ENCODE measurements at regions not wholly inside any gene's neighbourhood (a gene's known extent, or its start where the extent isn't known, plus 50 kb on each side); places are given as distances from the start of the nearest gene placed in this dataset.
A peak's percentile ranks its signal among the peaks of the same experiment; 100 is the strongest.
"Not testable (repeated sequence)": the region's sequence is repeated elsewhere in the genome, so short reads cannot be mapped to it uniquely, and the experiment has no call there.

DNA sequence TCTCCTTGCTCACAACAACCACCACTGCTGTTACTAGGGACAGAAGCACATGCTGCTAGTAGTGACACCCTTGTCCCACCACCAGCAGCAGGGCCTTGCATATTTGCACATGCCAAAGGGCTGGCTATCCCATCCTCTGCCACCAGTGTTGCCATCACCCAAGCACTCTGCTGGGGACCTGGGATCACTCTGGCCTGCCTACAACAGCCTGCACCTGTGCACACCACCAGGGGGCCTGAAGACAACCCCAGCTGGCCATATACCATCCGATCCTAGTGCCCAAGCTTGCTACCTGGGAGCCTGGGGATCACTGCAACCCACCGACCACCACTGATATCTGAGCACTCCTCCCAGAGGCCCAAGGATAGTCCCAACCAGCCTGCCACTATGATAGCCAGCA, 99.9 kb upstream of the FANCL start:
- DNase-seq (ENCODE audit: low read depth, low spot score), result peak; percentile 14
- in situ Hi-C loops (cut with HindIII; ENCODE audit: low pct_unique_long_range_greater_than_20kb, low sequenced_read_pairs), result no loop called here

DNA sequence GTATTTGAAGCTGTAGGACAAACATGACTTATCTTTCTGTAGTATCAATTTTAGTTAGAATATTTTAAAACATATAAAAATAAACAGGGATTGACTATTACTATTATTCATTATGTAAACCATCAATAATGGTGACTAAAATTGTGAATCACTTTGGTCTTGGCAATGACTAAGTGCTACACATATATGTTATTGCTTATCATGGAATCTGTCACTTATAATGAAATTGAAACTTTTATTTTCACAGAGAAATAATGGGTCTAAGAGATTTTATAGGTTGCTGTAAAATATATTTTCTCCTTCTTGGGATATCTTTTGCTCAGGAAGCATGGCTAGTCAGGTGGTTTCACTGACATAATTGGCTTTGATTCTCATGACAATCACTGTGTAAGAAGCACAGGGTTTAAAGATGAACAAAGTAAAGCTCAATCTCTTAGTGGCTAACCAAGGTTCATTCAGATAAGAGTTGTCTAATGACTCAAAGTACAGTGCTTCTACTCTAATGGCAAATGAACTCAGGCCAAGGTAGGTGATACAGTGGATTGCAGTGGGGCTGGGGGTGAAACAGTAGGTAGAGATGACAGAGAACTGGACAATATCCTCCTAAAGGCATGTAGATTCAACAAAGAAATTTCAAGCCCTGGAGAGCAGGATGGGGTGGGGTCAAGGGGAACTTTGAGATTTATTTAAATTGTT, 98.6 kb upstream of the FANCL start:
- in situ Hi-C loops (cut with HindIII; ENCODE audit: low pct_unique_long_range_greater_than_20kb, low sequenced_read_pairs), result no loop called here
- no peak for DNase-seq (ENCODE audit: low read depth, low spot score)

DNA sequence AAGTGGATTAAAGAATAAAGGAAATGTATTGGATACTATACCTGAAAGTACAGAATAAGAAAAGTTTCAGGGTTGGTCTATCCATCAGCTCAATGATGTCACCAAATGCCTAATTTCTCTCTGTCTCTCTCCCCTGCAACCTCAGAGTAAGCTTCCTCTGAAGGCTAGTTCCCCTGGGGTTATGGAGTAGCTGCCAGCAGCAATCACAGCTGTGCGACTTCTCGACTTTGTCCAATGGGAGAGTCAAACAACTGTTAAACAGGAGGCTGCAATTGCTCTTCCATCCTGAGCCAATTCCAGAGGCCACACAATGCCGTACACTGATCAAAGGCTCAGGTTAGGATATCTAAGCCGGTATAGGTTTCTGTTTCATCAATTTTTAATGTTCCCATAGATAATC, 95.3 kb upstream of the FANCL start:
- no peak for DNase-seq (ENCODE audit: low read depth, low spot score)
- in situ Hi-C loops (cut with HindIII; ENCODE audit: low pct_unique_long_range_greater_than_20kb, low sequenced_read_pairs), result no loop called here

DNA sequence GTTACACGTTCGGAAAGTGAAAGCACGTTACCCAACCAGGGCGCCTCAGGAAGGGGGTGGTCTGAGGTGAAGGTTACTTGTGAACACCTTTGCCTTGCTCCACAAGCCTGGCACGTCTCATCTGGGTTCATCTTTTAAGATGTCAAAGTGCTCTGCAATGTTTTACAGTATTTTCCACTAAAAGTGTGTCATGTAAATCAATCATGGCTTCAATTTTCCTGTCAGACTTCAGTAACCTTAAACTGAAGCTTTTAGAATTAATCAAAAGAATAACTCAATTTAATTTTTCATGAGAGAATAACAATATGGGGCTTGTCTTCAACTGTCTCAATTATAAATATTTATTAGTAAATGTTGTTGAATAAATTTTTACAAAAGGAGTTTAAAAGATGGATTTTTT, 93.3 kb upstream of the FANCL start:
- in situ Hi-C loops (cut with HindIII; ENCODE audit: low pct_unique_long_range_greater_than_20kb, low sequenced_read_pairs), result no loop called here

DNA sequence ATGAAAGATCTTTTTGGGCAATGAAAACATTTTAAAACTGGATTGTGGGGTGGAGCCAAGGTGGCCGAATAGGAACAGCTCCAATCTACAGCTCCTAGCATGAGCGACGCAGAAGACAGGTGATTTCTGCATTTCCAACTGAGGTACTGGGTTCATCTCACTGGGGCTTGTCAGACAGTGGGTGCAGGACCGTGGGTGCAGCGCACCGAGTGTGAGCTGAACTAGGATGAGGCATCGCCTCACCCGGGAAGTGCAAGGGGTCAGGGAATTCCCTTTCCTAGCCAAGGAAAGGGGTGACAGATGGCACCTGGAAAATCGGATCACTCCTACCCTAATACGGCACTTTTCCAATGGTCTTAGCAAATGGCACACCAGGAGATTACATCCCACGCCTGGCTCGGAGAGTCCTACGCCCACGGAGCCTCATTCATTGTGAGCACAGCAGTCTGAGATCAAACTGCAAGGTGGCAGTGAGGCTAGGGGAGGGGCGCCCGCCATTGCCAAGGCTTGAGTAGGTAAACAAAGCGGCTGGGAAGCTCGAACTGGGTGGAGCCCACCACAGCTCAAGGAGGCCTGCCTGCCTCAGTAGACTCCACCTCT, 84.3 kb upstream of the FANCL start:
- in situ Hi-C loops (cut with HindIII; ENCODE audit: low pct_unique_long_range_greater_than_20kb, low sequenced_read_pairs); DNase-seq (ENCODE audit: low read depth, low spot score): not testable (repeated sequence)

More for the DNA sequence above, 93.3 kb upstream of the FANCL start:
- no peak for DNase-seq (ENCODE audit: low read depth, low spot score)

DNA sequence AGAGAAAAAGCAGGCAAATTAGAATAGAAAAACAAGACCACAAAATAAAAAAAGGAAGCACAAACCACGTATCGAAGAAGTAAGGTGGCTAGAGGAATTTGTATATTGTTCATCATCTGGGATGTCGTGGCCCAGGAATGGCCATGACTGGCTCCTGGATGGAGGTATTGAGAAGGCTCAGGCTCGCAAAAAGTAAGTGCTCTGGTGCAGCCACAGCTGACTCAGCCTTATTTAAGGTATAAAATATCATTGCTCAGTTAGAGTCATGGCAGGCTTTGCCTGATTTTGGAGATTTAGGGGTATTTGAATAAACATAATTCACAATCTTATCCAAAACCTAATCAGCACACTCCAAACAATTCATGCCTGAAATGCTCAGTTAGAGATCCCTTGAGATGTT, 78.4 kb upstream of the FANCL start:
- DNase-seq (ENCODE audit: low read depth, low spot score), result no peak
- in situ Hi-C loops (cut with HindIII; ENCODE audit: low pct_unique_long_range_greater_than_20kb, low sequenced_read_pairs), result no loop called here

DNA sequence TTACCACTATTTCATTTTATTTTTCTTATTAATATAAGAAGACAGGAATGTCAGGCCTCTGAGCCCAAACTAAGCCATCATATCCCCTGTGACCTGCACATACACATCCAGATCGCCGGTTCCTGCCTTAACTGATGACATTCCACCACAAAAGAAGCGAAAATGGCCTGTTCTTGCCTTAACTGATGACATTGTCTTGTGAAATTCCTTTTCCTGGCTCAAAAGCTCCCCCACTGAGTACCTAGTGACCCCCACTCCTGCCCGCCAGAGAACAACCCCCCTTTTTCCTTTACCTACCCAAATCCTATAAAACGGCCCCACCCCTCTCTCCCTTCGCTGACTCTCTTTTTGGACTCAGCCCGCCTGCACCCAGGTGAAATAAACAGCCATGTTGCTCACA, 77.8 kb upstream of the FANCL start:
- in situ Hi-C loops (cut with HindIII; ENCODE audit: low pct_unique_long_range_greater_than_20kb, low sequenced_read_pairs); DNase-seq (ENCODE audit: low read depth, low spot score): not testable (repeated sequence)

DNA sequence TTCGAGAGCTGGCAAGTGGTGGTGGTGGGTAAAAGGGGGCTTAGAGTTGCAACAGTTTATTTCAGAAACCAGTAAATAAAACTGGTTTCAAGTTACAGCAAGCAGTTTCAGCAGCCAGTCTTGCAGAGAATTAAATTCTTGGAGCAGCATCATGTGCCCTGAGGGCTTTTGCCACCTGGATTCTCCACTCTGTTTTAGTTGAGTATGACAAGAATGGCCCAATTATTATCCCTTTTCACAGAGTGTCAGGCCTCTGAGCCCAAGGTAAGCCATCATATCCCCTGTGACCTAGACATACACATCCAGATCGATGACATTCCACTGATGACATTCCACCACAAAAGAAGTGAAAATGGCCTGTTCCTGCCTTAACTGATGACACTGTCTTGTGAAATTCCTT, 72.8 kb upstream of the FANCL start:
- in situ Hi-C loops (cut with HindIII; ENCODE audit: low pct_unique_long_range_greater_than_20kb, low sequenced_read_pairs), result no loop called here

DNA sequence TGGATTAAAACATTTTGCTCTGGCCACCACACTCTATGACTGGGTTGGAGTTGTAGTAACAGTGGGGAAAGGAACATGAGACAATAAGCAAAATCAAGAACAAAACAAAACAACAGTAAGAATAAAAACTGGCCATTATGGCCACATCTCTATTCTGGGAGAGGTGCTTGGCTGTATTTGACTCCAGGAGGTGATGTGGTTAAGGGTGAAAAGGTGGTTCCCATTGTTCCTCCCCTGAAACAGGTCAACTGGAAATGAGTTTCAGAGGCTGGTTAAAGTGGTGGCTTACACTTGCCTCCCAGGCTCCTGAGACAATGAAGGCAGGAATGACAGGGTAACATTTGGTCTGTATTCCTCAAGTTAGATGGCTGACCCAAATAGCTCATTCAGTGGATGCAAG, 67.3 kb upstream of the FANCL start:
- in situ Hi-C loops (cut with HindIII; ENCODE audit: low pct_unique_long_range_greater_than_20kb, low sequenced_read_pairs), result no loop called here
- DNase-seq (ENCODE audit: low read depth, low spot score), result no peak

More for the DNA sequence above, 72.8 kb upstream of the FANCL start:
- DNase-seq (ENCODE audit: low read depth, low spot score), result no peak

DNA sequence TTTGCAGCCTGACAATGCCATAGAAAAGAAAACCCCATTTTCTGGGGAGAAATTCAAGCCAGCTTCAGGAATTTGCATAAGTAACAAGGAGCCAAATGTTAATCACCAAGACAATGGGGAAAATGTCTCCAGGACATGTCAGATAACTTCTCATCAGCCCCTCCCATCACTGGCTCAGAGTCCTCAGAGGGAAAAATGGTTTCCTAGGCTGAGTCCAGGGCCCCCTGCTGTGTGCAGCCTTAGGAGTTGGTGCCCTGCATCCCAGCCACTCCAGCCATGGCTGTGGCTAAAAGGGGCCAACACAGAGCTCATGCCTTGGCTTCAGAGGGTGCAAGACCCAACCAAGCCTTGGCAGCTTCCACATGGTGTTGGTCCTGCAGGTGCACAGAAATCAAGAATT, 63.7 kb upstream of the FANCL start:
- in situ Hi-C loops (cut with HindIII; ENCODE audit: low pct_unique_long_range_greater_than_20kb, low sequenced_read_pairs), result no loop called here
- no peak for DNase-seq (ENCODE audit: low read depth, low spot score)

DNA sequence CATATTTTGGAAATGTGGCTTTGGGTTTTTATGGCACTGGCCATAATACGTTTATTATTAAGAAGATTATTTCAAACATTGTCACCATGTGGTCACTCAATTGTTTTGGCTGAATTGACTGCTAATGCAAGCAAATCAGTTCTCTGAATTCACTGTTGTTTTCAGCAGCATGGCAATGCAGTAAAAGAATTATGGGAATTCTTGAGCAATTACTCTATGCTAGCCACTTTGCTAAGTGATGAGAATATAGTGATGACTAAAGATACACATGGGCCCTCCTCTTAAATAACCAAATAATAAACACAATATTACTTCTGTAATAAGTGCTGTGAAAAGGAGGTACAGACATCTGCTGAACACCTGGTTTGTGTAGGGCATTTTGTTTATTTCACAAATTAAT, 58.0 kb upstream of the FANCL start:
- no peak for DNase-seq (ENCODE audit: low read depth, low spot score)

DNA sequence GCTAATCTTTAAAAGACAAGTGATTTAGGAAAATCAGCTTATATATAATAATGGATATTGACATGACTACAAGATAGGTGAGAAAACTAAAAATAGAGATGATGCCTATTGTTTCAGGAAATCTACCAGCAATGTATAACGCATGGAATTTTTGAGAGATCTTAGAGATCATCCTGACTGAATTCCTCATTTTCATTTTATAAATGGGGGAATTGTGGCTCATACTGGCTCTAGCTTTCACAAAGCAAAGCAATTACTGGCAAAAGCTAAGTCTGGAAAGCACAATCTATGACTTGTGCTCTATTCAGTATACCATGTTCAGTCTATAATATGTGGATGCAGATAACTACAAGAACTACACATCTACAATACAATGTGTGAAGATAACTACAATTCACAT, 51.9 kb upstream of the FANCL start:
- in situ Hi-C loops (cut with HindIII; ENCODE audit: low pct_unique_long_range_greater_than_20kb, low sequenced_read_pairs), result no loop called here
- no peak for DNase-seq (ENCODE audit: low read depth, low spot score)

More for the DNA sequence above, 58.0 kb upstream of the FANCL start:
- in situ Hi-C loops (cut with HindIII; ENCODE audit: low pct_unique_long_range_greater_than_20kb, low sequenced_read_pairs), result no loop called here

DNA sequence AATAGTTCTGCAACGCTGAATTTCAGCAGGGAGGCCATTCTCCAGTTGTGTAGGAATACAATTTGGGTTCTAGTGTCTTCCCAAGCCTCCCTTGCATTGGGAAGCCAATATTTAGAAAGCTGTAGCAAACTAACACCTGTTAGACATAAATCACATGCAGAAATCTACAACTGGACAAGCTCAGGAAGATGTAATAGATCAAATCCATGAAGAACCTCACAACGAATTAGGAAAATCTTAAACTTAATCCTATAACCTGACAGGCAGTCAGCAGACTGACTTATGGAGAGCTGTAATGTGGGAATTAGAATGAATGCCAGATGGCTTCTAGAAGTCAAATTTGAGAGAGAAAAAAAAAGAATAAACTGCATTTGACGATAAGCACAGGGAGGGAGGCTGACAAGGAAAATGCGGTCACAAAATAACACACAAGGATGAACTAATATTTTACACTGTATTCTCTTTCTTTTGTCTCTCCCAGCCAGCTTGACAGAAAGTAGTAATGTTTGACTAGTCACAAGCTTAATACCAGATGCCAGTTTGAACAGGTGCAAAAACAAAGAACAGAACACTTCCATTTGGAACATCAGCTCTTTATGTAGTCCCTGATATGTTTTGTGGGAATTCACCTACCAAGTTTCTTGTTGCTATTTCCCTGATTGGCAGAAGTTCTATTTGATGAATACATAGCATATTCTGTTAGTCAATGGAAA, 50.8 kb upstream of the FANCL start:
- DNase-seq (ENCODE audit: low read depth, low spot score), result no peak
- in situ Hi-C loops (cut with HindIII; ENCODE audit: low pct_unique_long_range_greater_than_20kb, low sequenced_read_pairs), result no loop called here

Small RNA genes in the stretch of these regions (small RNA-seq; reads per million reads assigned to genes)
- gene AC007179.3 (0 reads per million in 2 experiments), gene MIR4432 (0 reads per million in 2 experiments), gene RNA5SP94 (0 reads per million in 2 experiments), gene RNU1-32P (0 reads per million in 2 experiments), gene RNU6-508P (0 reads per million in 2 experiments)
